HCT116 (cell line): ENCODE measurements at regions not wholly inside any gene's neighbourhood (a gene's known extent, or its start where the extent isn't known, plus 50 kb on each side); places are given as distances from the start of the nearest gene placed in this dataset.

Experiments used
- ATAC-seq: fragments of 200-7000 bp; cut with Tn5 transposase; 2 replicates; pipeline ENCODE4 v1.9.1; 2020; ENCODE audit warnings: mild to moderate bottlenecking, moderate library complexity
- BruUV-seq: library from RNA; stranded (reverse); fragments of 400-500 nt; replicated peaks from 2 replicates; lab custom pipeline; 2021; lab: Mats Ljungman, UMichigan
- CTCF ChIA-PET: fragments of 300-600 bp; sonication (Branson Sonifier 250); formaldehyde crosslinking; loops from one replicate; lab custom pipeline; 2021; ENCODE audit warnings: antibody characterized with exemption; lab: Charles Lee
- POLR2A ChIA-PET: fragments of 300-600, 350-600 bp; sonication (Branson Sonifier 250); formaldehyde crosslinking; loops from one replicate; lab custom pipeline; 2021; ENCODE audit warnings: antibody characterized with exemption; lab: Charles Lee
- RAD21 ChIA-PET, 2 experiments: fragments of 300-600 bp; sonication (Branson Sonifier 250); formaldehyde crosslinking; loops; one replicate each; lab custom pipeline; 2023; ENCODE audit warnings: low total read pairs in 2 of 2; ENCODE audit not compliant: uncharacterized antibody in 2 of 2, unreplicated experiment in 2 of 2, low non-redundant PET in 1 of 2; lab: Charles Lee
- DNase-seq: peaks from one replicate; pipeline ENCODE4 v3.0.0-alpha.2; 2010; ENCODE audit warnings: low read depth, low spot score
- H2AFZ ChIP-seq: fragments of 200-600 bp; shearing (Covaris generic), sonication (generic); 2 replicates; pipeline ENCODE4 v1.6.1; 2017; ENCODE audit warnings: low read depth, mixed run types, mixed read lengths, antibody characterized with exemption, low read length; ENCODE audit not compliant: poor library complexity, severe bottlenecking
- H3K27ac ChIP-seq: 2 replicates; pipeline ENCODE4 v1.5.1; 2012; ENCODE audit warnings: low read depth, low read length
- H3K27me3 ChIP-seq: fragments of 200-600 bp; sonication (generic); 2 replicates; pipeline ENCODE4 v1.6.1; 2016; ENCODE audit warnings: mixed run types, low read length, mixed read lengths; ENCODE audit not compliant: insufficient read depth
- H3K36me3 ChIP-seq, 2 experiments: fragments of 200-500 bp in 1 of 2; fragments of 200-600 bp in 1 of 2; sonication (Bioruptor generic) in 1 of 2; sonication (generic) in 1 of 2; 2 replicates each; pipeline versions ENCODE4 v1.5.1 to v1.6.1; 2014 to 2016; ENCODE audit warnings: low read length in 2 of 2, inconsistent platforms in 1 of 2, mixed read lengths in 1 of 2, mixed run types in 1 of 2; ENCODE audit not compliant: insufficient read depth in 2 of 2, control insufficient read depth in 1 of 2
- H3K4me1 ChIP-seq, 2 experiments: fragments of 200-600 bp in 1 of 2; sonication (generic) in 1 of 2; 2 replicates each; pipeline versions ENCODE4 v1.5.1 to v1.6.1; 2012 to 2017; ENCODE audit warnings: low read length in 2 of 2, inconsistent platforms in 1 of 2, mild to moderate bottlenecking in 1 of 2, mixed read lengths in 1 of 2, mixed run types in 1 of 2, moderate library complexity in 1 of 2; ENCODE audit not compliant: insufficient read depth in 2 of 2, control insufficient read depth in 1 of 2
- H3K4me2 ChIP-seq: fragments of 200-600 bp; sonication (generic); 2 replicates; pipeline ENCODE4 v1.6.1; 2017; ENCODE audit warnings: mixed run types, low read length, mixed read lengths
- H3K4me3 ChIP-seq, 2 experiments: fragments of 200-600 bp in 1 of 2; sonication (generic) in 1 of 2; replicated peaks in 1 of 2; 2 replicates each; pipeline ENCODE4 v1.5.1; 2011 to 2016; ENCODE audit warnings: low read length in 2 of 2, control low read depth in 1 of 2, low read depth in 1 of 2, mild to moderate bottlenecking in 1 of 2, mixed read lengths in 1 of 2, mixed run types in 1 of 2
- H3K79me2 ChIP-seq: fragments of 200-600 bp; sonication (generic); 2 replicates; pipeline ENCODE4 v1.6.1; 2017; ENCODE audit warnings: mild to moderate bottlenecking, mixed run types, low read length, moderate library complexity, mixed read lengths; ENCODE audit not compliant: insufficient read depth
- H3K9ac ChIP-seq: fragments of 200-600 bp; sonication (generic); 2 replicates; pipeline ENCODE4 v1.6.1; 2016; ENCODE audit warnings: low read length, mixed read lengths
- H3K9me2 ChIP-seq: fragments of 200-600 bp; sonication (generic), shearing (Covaris generic); 2 replicates; pipeline ENCODE4 v1.6.1; 2017; ENCODE audit warnings: mixed run types, mild to moderate bottlenecking, moderate library complexity; ENCODE audit not compliant: insufficient read depth
- H3K9me3 ChIP-seq, 2 experiments: fragments of 200-500 bp in 1 of 2; fragments of 200-600 bp in 1 of 2; sonication (Bioruptor generic) in 1 of 2; sonication (generic) in 1 of 2; 2 replicates each; pipeline ENCODE4 v1.6.1; 2014 to 2017; ENCODE audit warnings: low read length in 2 of 2, mixed read lengths in 2 of 2, inconsistent platforms in 1 of 2, low read depth in 1 of 2, mild to moderate bottlenecking in 1 of 2, mixed run types in 1 of 2, moderate library complexity in 1 of 2; ENCODE audit not compliant: control insufficient read depth in 1 of 2, insufficient read depth in 1 of 2
- H4K20me1 ChIP-seq: fragments of 200-600 bp; sonication (generic), shearing (Covaris generic); 2 replicates; pipeline ENCODE4 v1.6.1; 2017; ENCODE audit warnings: mixed run types, mild to moderate bottlenecking, moderate library complexity; ENCODE audit not compliant: insufficient read depth
- CBX3 ChIP-seq: IDR thresholded peaks from 2 replicates; pipeline ENCODE4 v1.6.1; 2012; ENCODE audit warnings: low read depth
- CTCF ChIP-seq, 3 experiments: fragments of 200-600 bp in 1 of 3; sonication (generic) in 1 of 3; IDR thresholded peaks in 2 of 3; conservative IDR thresholded peaks in 1 of 3; 2 replicates each; pipeline ENCODE4 v1.5.1; 2012 to 2017; ENCODE audit warnings: low read depth in 2 of 3, low read length in 2 of 3, antibody characterized with exemption in 1 of 3, borderline replicate concordance in 1 of 3, control low read depth in 1 of 3, mild to moderate bottlenecking in 1 of 3, mixed read lengths in 1 of 3, mixed run types in 1 of 3, moderate library complexity in 1 of 3; ENCODE audit not compliant: insufficient read depth in 1 of 3
- EGR1 ChIP-seq: IDR thresholded peaks from 2 replicates; pipeline ENCODE4 v1.6.1; 2012; ENCODE audit warnings: low read depth
- ELF1 ChIP-seq: IDR thresholded peaks from 2 replicates; pipeline ENCODE4 v1.6.1; 2012; ENCODE audit warnings: low read depth, borderline replicate concordance
- FOSL1 ChIP-seq: IDR thresholded peaks from 2 replicates; pipeline ENCODE4 v1.6.1; 2012; ENCODE audit warnings: low read depth
- JUND ChIP-seq: IDR thresholded peaks from 2 replicates; pipeline ENCODE4 v1.6.1; 2012
- REST ChIP-seq: IDR thresholded peaks from 2 replicates; pipeline ENCODE4 v1.6.1; 2012; ENCODE audit warnings: low read depth
- SIN3A ChIP-seq: IDR thresholded peaks from 2 replicates; pipeline ENCODE4 v1.6.1; 2012; ENCODE audit warnings: low read depth
- SP1 ChIP-seq: IDR thresholded peaks from 2 replicates; pipeline ENCODE4 v1.6.1; 2012; ENCODE audit warnings: low read depth
- SRF ChIP-seq: IDR thresholded peaks from 2 replicates; pipeline ENCODE4 v1.6.1; 2012; ENCODE audit warnings: low read depth
- YY1 ChIP-seq: IDR thresholded peaks from 2 replicates; pipeline ENCODE4 v1.6.1; 2011; ENCODE audit warnings: low read length, low read depth, moderate library complexity, mild to moderate bottlenecking; ENCODE audit not compliant: insufficient replicate concordance; ENCODE audit errors: extremely low read depth
- intact Hi-C: fragments of 100-400 bp; cut with micrococcal nuclease; formaldehyde crosslinking; loops from 2 replicates; pipeline ENCODE4 v1.10.0; 2022

- Histone ChIP-seq H3K9me2 (no peaks in the 10 kb centered on the region), H3K79me2 (no peaks in the 10 kb centered on the region), H3K4me1 (peaks cover 0 to 5% of the 10 kb centered on the region in 2 experiments; a peak in 2 of 4 replicates), H2AFZ (no peak overlapping the region), H3K9ac (no peak overlapping the region), H4K20me1 (no peaks in the 10 kb centered on the region), H3K9me3 (no peaks in the 10 kb centered on the region), H3K4me3 (no peak overlapping the region), H3K27me3 (no peaks in the 10 kb centered on the region), H3K36me3 (no peaks in the 10 kb centered on the region), H3K27ac (no peak overlapping the region), H3K4me2 (no peak overlapping the region)
- DNase-seq (no peak), ATAC-seq (no peak)
- BruUV-seq, result no TSS peak
- ChIA-PET POLR2A (no interaction called here), CTCF (no interaction called here), RAD21 (no interaction called here)
- TF ChIP-seq YY1 (no peak), SP1 (no peak), CBX3 (no peak), EGR1 (no peak), REST (no peak), CTCF (IDR thresholded peaks at IDR 0.05 in 2 of 3, conservative IDR thresholded peaks at IDR 0.05 in 1 of 3; ENCODE audit: borderline replicate concordance in 1 of 3, insufficient read depth in 1 of 3, low read depth in 2 of 3, low read length in 2 of 3) (no peak), SRF (no peak), JUND (no peak), SIN3A (no peak), FOSL1 (no peak), ELF1 (no peak)
- intact Hi-C loops, result no loop called here
Observed at GRCh38 chr12:31877884-31878283, 81.3 kb upstream of the RESF1 start.
